Endothelial cell of umbilical vein (primary cell): ENCODE measurements at regions not wholly inside any gene's neighbourhood (a gene's known extent, or its start where the extent isn't known, plus 50 kb on each side); places are given as distances from the start of the nearest gene placed in this dataset.

Experiments used
- BruUV-seq: library from RNA; stranded (reverse); fragments of 400-500 nt; replicated peaks from 2 replicates; lab custom pipeline; 2021; lab: Mats Ljungman, UMichigan
- CTCF ChIA-PET: fragments of 300-600, 350-600 bp; sonication (Branson Sonifier 250); formaldehyde crosslinking; loops from one replicate; lab custom pipeline; 2021; ENCODE audit warnings: antibody characterized with exemption, inconsistent platforms; lab: Charles Lee
- POLR2A ChIA-PET: fragments of 300-600, 350-600 bp; sonication (Branson Sonifier 250); formaldehyde crosslinking; loops from one replicate; lab custom pipeline; 2021; ENCODE audit warnings: antibody characterized with exemption, inconsistent platforms; lab: Charles Lee
- DNase-seq: peaks from one replicate; pipeline ENCODE4 v3.0.0-alpha.2; 2011; ENCODE audit warnings: low read depth, low spot score
- FAIRE-seq: peaks from 2 replicates; lab custom pipeline; 2011; peaks lifted over from hg19 to GRCh38; lab: Jason Lieb, UNC
- H2AFZ ChIP-seq: 2 replicates; pipeline ENCODE4 v1.6.0; 2012; ENCODE audit warnings: low read depth, low read length, control low read depth, inconsistent platforms
- H3K27ac ChIP-seq: 2 replicates; pipeline ENCODE4 v1.5.1; 2011; ENCODE audit warnings: low read depth, mild to moderate bottlenecking, control low read depth, low read length, moderate library complexity; ENCODE audit not compliant: insufficient read depth
- H3K27me3 ChIP-seq, 2 experiments: 2 replicates each; pipeline versions ENCODE4 v1.6.0 to v1.6.1; 2011; ENCODE audit warnings: low read length in 2 of 2, mixed read lengths in 1 of 2; ENCODE audit not compliant: control insufficient read depth in 2 of 2, insufficient read depth in 2 of 2
- H3K36me3 ChIP-seq, 2 experiments: 2 replicates in 1 of 2; 3 replicates in 1 of 2; pipeline ENCODE4 v1.5.1; 2011; ENCODE audit warnings: low read length in 2 of 2, mild to moderate bottlenecking in 1 of 2, moderate library complexity in 1 of 2; ENCODE audit not compliant: control insufficient read depth in 2 of 2, insufficient read depth in 2 of 2; ENCODE audit errors: extremely low read depth in 1 of 2
- H3K4me1 ChIP-seq: 3 replicates; pipeline ENCODE4 v1.5.1; 2011; ENCODE audit warnings: mild to moderate bottlenecking, low read length; ENCODE audit not compliant: control insufficient read depth, insufficient read depth; ENCODE audit errors: extremely low read depth
- H3K4me2 ChIP-seq: 2 replicates; pipeline ENCODE4 v1.6.1; 2011; ENCODE audit warnings: low read length, control low read depth, mixed read lengths; ENCODE audit not compliant: insufficient read depth
- H3K4me3 ChIP-seq, 3 experiments: fragments of 200-600 bp in 1 of 3; sonication (generic), shearing (Covaris generic) in 1 of 3; replicated peaks in 1 of 3; 2 replicates each; pipeline ENCODE4 v1.5.1; 2011 to 2016; ENCODE audit warnings: control low read depth in 3 of 3, low read length in 3 of 3, mild to moderate bottlenecking in 2 of 3, inconsistent platforms in 1 of 3, low read depth in 1 of 3, moderate library complexity in 1 of 3; ENCODE audit not compliant: insufficient read depth in 1 of 3
- H3K79me2 ChIP-seq: 2 replicates; pipeline ENCODE4 v1.6.0; 2012; ENCODE audit warnings: low read length, inconsistent platforms; ENCODE audit not compliant: control insufficient read depth, insufficient read depth
- H3K9ac ChIP-seq: replicated peaks from 2 replicates; pipeline ENCODE3; 2011; ENCODE audit warnings: low read length, control low read depth; ENCODE audit not compliant: insufficient read depth; ENCODE audit errors: extremely low read depth
- H3K9me1 ChIP-seq: replicated peaks from 3 replicates; pipeline ENCODE4 v1.6.0; 2011; ENCODE audit warnings: mild to moderate bottlenecking, low read length; ENCODE audit not compliant: control insufficient read depth, insufficient read depth; ENCODE audit errors: extremely low read depth
- H3K9me3 ChIP-seq: replicated peaks from 2 replicates; pipeline ENCODE4 v1.5.1; 2012; ENCODE audit warnings: low read length, inconsistent platforms; ENCODE audit not compliant: control insufficient read depth, insufficient read depth
- H4K20me1 ChIP-seq: replicated peaks from 2 replicates; pipeline ENCODE3; 2011; ENCODE audit warnings: mild to moderate bottlenecking, low read length; ENCODE audit not compliant: control insufficient read depth, insufficient read depth; ENCODE audit errors: extremely low read depth
- CTCF ChIP-seq, 2 donors: IDR thresholded peaks; 1 replicate in 1 of 2; 2 replicates in 1 of 2; pipeline ENCODE4 v1.5.1; 2011; ENCODE audit warnings: low read length in 2 of 2, mild to moderate bottlenecking in 2 of 2, moderate library complexity in 2 of 2, control low read depth in 1 of 2, inconsistent platforms in 1 of 2, low read depth in 1 of 2; ENCODE audit not compliant: insufficient read depth in 1 of 2; ENCODE audit errors: extremely low read depth in 1 of 2
- EZH2 ChIP-seq: IDR thresholded peaks from 2 replicates; pipeline ENCODE4 v1.6.1; 2012; ENCODE audit warnings: borderline replicate concordance, low read depth, mild to moderate bottlenecking, moderate library complexity, low read length, inconsistent platforms; ENCODE audit not compliant: severe bottlenecking
- FOS ChIP-seq: IDR thresholded peaks from 2 replicates; pipeline ENCODE4 v1.6.1; 2011; ENCODE audit warnings: mild to moderate bottlenecking, low read length, moderate library complexity, borderline replicate concordance; ENCODE audit not compliant: insufficient read depth
- GATA2 ChIP-seq: IDR thresholded peaks from 2 replicates; pipeline ENCODE4 v1.7.0; 2011; ENCODE audit warnings: low read depth, mild to moderate bottlenecking, moderate library complexity, mixed read lengths, low read length; ENCODE audit not compliant: insufficient read length, insufficient read depth
- JUN ChIP-seq: IDR thresholded peaks from 2 replicates; pipeline ENCODE4 v1.6.1; 2011; ENCODE audit warnings: borderline replicate concordance, low read depth; ENCODE audit not compliant: insufficient read length, insufficient read depth
- MYC ChIP-seq: IDR thresholded peaks from one replicate; pipeline ENCODE4 v1.6.1; 2011; ENCODE audit warnings: mild to moderate bottlenecking, low read depth, low read length
- POLR2A ChIP-seq: IDR thresholded peaks from 2 replicates; pipeline ENCODE4 v1.6.1; 2012; ENCODE audit warnings: low read depth, mild to moderate bottlenecking, control low read depth, low read length
- POLR2AphosphoS5 ChIP-seq: IDR thresholded peaks from 2 replicates; pipeline ENCODE4 v1.6.1; 2012; ENCODE audit warnings: low read depth, mild to moderate bottlenecking, control low read depth, low read length, moderate library complexity; ENCODE audit not compliant: insufficient read depth
- dilution Hi-C: fragments of 300-500 bp; cut with MboI; formaldehyde crosslinking; loops from one replicate; pipeline ENCODE4 v1.15.0; 2019; ENCODE audit warnings: low sequenced_read_pairs; ENCODE audit not compliant: extremely low pct_ligation_motif_present
- intact Hi-C: fragments of 100-400 bp; cut with micrococcal nuclease; formaldehyde crosslinking; loops from one replicate; pipeline ENCODE4 v1.10.0; 2022
- TF ChIP-seq, protein P1 (sequence below): IDR thresholded peaks from 2 replicates; pipeline ENCODE4 v1.6.1; 2011; ENCODE audit not compliant: insufficient read depth, insufficient read length

DNA sequence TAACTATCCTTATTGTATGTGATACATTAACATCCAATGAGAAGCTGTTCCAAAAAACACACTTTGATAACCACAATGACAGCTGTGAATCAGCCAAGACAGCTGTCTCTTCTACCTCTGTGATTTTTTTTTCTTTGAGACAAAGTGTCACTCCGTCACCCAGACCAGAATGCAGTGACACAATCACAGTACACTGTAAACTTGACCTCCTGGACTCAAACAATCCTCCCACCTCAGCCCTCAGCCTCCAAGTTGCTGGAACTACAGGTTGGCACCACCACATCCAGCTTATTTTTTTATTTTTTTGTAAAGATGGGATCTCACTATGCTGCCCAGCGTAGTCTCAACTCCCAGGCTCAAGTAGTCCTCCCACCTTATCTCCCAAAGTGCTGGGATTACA is 73.5 kb upstream of the TMCO5A start:
- ChIA-PET CTCF (no interaction called here), POLR2A (no interaction called here)
- H3K4me3 ChIP-seq = no peak overlapping the region
- TF ChIP-seq, protein P1, sequence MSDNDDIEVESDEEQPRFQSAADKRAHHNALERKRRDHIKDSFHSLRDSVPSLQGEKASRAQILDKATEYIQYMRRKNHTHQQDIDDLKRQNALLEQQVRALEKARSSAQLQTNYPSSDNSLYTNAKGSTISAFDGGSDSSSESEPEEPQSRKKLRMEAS = no peak
- TF ChIP-seq POLR2AphosphoS5 (no peak), MYC (no peak), JUN (no peak), CTCF (IDR thresholded peaks at IDR 0.05; ENCODE audit: extremely low read depth in 1 of 2, insufficient read depth in 1 of 2, low read depth in 1 of 2, low read length in 2 of 2) (no peak), EZH2 (no peak), POLR2A (no peak), GATA2 (no peak), FOS (no peak)
- no peak overlapping the region for H3K9ac ChIP-seq
- no TSS peak for BruUV-seq
- H2AFZ ChIP-seq = no peak overlapping the region
- no peaks in the 10 kb centered on the region for H3K36me3 ChIP-seq
- no peak overlapping the region for H3K27ac ChIP-seq
- H3K9me3 ChIP-seq = no peaks in the 10 kb centered on the region
- intact Hi-C loops (no loop called here), dilution Hi-C loops (no loop called here)
- no peaks in the 10 kb centered on the region for H3K79me2 ChIP-seq
- no peaks in the 10 kb centered on the region for H3K4me1 ChIP-seq
- no peaks in the 10 kb centered on the region for H3K9me1 ChIP-seq
- H3K27me3 ChIP-seq = peaks cover 0 to 4% of the 10 kb centered on the region in 2 experiments
- H3K4me2 ChIP-seq = no peak overlapping the region
- DNase-seq (no peak), FAIRE-seq (no peak)
- no peaks in the 10 kb centered on the region for H4K20me1 ChIP-seq
